HG03064 (cell line): ENCODE measurements at regions not wholly inside any gene's neighbourhood (a gene's known extent, or its start where the extent isn't known, plus 50 kb on each side); places are given as distances from the start of the nearest gene placed in this dataset.

Experiments
- ATAC-seq: cut with Tn5 transposase; IDR thresholded peaks from one replicate; pipeline ENCODE4 v1.9.1; 2021; ENCODE audit warnings: low read depth; ENCODE audit not compliant: unreplicated experiment

GRCh38 chr7:91323626-91324158 lies 59.5 kb downstream of the FZD1 start:
- ATAC-seq, result no peak

DNA sequence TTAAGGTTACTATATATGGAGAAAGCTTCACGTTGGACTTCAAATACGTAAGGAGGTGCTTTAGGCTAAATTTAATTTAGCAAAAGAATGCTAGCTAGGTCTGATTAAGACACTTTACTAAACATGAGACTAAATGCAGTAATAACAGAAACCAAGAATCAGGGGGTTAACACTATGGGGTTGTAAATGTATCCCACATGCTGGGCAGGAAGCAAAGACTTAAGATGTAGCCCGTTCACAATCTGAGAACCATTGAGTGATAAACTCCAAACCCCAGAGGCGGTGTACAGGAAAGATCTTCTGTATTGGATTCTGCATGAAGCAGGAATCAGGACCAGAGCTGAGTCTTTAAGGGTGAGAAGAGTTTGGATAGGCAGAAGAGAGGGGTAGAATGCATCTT lies 60.4 kb downstream of the FZD1 start:
- ATAC-seq, result no peak

DNA sequence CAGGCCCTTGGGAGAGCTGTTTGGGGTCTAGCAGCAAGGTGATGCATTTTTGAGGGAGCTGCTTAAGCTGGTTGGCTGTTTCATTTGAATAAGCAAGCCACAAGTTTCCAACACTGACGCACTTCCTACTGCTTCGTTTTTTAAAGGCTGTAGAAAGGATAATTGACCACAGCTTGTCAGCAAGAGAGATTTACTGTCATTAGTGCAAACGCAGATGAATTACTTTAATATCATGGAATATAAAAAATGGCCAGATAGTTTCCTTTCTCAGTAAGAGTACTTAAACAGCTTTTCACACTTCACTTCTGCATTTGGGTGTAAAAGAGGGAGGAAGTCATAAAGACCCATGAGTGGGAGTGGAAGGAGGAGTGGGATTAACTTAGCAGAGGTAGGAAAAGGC lies 61.5 kb downstream of the FZD1 start:
- no peak for ATAC-seq

- ATAC-seq, result no peak
These were observed 62.4 kb downstream of the FZD1 start for GRCh38 chr7:91326516-91327199.

DNA sequence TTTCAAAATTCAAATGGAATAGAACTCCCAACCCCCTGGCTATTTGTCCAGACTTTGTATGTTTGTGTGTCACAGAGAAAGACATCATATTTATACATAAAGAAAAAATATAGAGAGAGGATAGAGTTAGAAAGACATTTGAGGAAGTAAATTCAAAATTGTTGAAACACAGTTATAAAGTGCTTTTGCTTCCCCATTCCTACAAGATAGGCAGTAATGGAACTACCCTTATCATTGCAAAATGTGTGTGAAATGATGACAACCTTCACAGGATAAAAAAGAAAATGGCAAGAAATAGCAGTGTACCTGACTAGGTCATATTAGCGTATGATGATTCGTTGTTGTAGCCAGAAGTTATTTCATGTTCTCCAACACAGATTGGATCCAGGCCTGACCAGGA lies 63.1 kb downstream of the FZD1 start:
- ATAC-seq, result no peak

GRCh38 chr7:91329571-91329970 lies 65.3 kb downstream of the FZD1 start:
- ATAC-seq, result no peak

- no peak for ATAC-seq
These were observed 66.1 kb downstream of the FZD1 start for GRCh38 chr7:91330191-91330808.

GRCh38 chr7:91330866-91331265 lies 66.6 kb downstream of the FZD1 start:
- no peak for ATAC-seq

GRCh38 chr7:91336106-91336505 lies 71.9 kb downstream of the FZD1 start:
- no peak for ATAC-seq

- ATAC-seq, result no peak
These were observed 74.2 kb downstream of the FZD1 start for GRCh38 chr7:91338226-91339020.

DNA sequence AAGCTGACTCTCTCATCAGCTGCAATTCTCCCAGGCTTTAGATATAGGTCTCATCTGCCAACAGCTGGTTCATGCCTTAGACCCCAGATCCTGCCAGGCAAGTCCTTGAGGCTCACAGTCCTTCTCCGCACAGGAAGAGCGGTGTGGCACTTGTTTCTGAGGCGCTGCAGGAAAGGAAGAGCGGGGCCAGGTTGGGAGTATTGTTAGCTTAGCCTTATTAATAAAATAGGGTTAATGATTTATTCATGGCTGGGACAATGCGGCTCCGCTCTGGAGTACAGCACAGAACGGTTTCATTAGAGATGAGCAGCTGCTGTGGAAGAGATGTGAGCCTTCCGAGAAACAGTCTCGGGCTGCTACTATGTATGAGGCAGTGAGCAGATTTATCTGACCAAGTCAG lies 78.1 kb downstream of the FZD1 start:
- ATAC-seq, result no peak

GRCh38 chr7:91343420-91343960 lies 79.3 kb downstream of the FZD1 start:
- no peak for ATAC-seq

DNA sequence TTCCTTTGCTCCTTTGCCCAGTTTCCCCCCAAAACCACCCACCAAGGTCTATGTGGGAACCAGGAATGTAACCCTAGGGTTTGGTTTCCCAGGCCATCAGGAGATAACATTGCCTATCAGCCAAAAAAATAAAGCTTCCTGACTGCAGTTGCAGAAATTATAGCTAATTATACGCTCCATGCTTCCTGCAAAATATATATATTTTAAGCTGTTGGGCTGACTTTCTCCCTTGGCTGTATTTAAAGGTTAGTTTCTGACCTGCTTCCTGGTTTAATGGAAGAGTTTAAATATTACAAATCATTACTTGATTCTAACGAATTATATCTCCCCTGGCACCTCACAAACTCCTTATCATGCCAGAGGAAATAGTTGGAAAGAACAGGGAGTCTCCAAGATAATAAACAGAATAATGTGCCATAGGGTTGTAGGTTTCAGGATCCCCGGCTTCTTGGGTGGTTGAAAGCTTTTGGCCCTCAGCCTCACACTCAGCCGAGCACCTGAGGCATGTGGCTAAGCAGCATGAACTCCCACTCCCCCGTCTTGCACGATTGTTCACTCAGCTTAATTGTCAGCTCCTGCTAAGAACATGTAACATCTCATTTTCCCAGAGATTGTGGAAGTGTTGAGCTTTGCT lies 79.9 kb downstream of the FZD1 start:
- ATAC-seq, result no peak

DNA sequence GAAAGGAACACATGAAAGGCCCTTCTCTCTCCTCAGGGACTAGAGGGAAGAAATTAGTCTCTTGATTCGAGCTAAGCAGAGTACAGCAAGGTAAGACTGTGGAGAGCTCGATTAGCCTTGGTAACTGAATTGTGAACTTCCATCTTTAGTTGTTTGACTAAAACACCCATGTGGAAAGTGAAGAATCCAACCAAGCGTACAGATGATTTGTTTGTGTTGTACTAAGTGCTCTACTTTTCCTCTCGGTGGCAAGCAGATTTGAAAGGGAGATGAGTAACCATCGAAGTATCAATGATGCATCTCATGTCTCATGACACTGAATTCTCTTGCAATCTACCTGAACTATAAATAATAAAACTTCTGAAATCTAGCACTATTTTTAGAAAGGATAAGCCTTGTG lies 80.7 kb downstream of the FZD1 start:
- ATAC-seq, result peak; percentile 78

DNA sequence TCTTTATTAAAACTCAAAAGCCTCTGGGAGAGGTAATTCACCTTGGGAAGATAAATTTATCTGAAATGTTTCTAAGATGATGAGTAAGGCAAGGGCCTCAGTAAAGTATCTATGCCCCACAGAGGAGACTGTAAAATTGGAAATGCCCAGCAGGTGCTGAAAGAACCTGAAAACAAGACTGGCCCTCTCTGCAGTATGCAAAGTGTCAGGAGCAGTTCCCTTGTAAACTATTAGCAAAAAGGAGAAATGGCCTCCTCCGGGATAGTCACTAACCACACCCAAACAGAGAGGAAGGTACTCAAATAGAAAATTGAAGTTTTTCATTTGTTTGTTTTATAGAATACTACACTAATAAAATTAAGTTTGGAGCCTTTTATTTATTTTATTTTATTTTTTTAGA lies 81.2 kb downstream of the FZD1 start:
- peak; percentile 61 for ATAC-seq

GRCh38 chr7:91346426-91346825 lies 82.2 kb downstream of the FZD1 start:
- no peak for ATAC-seq

DNA sequence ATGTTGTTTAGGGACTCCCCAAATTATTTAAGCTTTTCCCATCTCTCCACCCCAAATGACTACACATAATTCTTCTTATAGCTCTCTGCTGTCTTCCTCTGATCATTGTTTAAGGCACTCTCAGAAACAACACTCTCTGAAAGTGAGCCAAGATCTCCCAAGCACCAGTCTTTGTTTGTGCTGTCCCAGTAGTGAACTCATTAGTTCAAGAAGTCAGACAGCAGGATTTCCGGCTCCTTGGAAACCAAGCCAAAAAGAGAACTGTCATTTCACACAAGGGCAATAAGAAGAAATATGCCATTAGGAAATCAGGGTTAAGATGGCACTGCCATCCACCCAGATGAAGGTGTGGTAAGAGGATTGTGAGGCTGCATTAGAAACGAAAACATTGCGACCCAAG lies 83.1 kb downstream of the FZD1 start:
- ATAC-seq, result no peak

GRCh38 chr7:91348711-91349110 lies 84.5 kb downstream of the FZD1 start:
- no peak for ATAC-seq

DNA sequence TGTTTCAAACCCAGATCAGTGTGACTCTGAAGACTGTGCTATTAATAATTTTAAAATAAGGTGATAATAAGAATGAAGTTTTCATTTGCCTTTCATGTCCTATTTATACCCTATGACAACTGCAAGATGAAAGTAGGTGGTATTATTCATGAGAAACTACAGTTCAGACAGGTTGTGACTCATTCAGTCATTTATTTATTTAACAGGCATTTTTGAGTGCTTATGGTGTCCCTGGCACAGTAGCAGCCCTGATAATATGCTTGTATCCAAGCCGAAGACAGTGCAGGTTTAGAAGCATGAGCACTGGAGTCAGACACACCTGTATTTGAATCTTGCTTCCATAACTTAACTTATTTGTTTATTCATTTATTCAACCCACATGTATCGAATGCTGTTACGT lies 87.1 kb downstream of the FZD1 start:
- ATAC-seq, result no peak

- ATAC-seq, result no peak
These were observed 87.9 kb downstream of the FZD1 start for GRCh38 chr7:91352091-91352490.

- no peak for ATAC-seq
These were observed 89.6 kb downstream of the FZD1 start for GRCh38 chr7:91353848-91354247.
